ENCODE measurements at regions not wholly inside any gene's neighbourhood (a gene's known extent, or its start where the extent isn't known, plus 50 kb on each side); places are given as distances from the start of the nearest gene placed in this dataset.

DNA sequence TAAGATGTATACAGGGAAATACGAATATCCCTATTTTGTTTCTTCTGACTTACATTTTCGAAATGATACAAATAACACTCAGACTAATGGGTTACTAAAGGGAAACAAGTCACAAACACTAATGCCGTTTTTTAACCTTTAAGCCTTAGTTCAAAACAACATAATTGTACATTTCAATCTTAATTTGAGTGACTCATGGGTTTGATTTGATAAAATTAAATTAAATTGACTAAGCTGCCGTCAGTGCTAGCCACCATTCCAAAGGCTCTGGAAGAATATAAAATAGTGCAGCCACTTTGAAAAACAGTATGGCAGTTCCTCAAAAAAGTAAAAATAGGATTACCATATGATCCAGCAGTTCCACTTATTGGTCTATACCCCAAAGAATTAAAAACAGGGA, 133.8 kb upstream of the NT5C1B start:
- no peak for DNase-seq (ENCODE audit: low read depth)

DNA sequence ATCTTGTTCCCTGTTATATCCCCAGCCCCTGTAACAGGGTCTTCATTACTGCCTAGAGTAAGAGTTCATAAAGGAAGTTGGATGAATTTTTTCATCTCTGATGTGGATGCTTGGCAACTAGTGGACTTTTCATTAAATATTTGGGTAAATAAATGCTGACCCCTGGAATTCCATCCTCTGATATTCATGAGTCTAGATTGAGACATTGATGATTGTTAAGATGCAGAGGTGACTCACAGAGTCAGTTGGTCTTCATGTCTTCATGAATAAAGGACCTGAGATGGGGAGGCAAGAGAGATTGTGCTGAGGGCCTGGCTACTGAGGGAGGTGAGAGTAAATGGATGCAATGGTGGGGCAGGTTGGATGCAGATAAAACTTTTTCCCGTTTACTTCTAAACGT, 132.7 kb upstream of the NT5C1B start:
- DNase-seq (ENCODE audit: low read depth), result no peak

DNA sequence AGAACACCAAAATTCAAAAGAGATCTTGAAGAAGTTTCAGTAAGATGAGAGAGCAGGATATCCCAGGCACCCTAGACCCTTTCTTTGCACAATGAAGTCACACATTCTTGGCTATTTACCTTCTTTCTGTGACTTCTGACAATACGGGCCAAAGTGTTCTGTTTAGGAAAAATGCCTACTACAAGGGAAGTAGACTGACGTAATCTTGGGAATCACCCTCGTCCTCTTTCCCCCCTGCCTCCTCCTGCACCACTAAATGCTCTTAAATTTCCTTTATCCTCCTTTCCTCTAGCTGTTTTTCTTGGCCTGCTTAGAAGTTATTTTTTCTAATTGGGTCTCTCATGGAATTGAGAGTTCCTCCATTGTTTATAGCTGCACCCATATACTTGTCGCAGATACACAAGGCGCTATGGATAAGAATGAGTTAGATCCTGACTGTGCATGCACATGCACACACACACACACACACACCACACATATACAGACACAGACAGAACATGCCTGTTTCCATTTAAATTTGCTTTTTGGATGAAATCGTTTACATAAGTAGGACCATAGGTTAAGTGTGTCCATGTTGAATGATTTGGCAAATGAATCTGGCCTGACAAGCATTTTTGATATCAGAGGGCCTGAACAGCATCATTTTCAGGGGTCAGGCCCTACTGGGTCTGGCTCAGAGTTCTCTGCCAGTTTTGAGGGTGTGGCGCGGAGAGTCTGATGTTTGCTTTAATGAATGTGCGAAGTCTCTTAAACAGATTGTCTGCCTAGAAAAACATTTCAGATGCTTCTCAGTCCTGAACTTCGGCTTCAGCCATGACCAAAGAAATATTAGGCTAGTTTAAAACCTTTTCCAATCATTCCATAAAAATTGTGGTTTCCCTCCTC, 131.9 kb upstream of the NT5C1B start:
- DNase-seq (ENCODE audit: low read depth), result no peak

DNA sequence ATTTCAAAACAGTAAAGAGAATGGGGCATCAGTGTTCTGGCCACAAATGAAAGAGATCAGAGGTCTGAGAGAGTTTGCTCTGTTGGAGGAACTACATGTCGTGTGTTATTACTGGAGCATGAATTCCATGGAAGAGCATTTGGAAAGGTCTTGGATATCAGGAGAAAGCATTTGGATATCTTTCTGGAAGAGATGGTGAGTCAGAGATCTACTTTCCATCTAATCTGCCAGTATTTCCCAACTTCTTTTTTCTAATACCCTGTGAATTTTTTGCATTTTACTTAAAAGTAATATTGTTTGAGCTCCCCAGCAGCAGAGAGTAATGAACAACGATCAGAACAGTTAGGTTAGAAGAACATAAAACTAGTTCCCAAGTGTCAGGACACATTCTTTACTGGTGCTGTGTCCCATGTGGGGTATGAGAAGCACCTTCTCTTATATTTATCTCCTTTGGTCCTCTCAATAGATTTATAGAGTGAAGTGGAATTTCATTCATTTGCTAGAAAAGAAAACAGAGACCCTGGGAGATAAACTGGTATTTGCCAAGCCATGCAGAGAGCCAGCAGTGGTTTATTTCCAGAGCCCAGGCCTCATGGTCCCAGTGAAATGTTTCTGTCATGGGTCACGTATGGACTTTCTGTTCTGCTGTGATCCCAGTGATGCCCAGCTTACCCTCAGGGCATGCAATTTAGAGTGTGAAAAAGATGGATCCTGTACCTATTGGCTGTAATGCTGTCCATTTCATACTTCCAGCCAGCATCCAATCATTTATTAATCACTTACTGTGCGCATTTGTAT, 130.8 kb upstream of the NT5C1B start:
- no peak for DNase-seq (ENCODE audit: low read depth)

DNA sequence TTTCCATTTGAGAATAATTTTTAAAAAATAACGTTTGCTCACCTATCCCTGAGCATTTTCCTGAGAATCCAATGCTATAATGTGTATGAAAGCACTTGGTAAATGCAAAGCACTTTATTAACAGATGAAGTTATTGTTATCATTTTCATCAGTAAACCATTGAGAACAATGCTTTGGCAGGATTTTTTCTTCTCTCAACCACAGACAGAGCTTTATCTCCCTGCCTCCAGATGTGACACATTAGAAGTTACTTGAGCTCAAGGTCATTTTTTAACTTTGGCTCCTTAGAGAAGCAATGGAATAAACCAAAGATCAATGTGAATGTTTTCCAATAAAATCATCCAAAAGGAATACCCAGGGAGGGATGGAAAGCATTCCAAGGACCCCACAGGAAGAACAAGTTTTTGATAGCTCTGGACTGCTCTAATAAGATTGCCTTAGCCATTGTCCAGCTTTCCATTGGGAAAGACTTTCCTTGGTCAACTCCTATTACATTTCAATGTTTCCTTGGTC, 118.9 kb upstream of the NT5C1B start:
- DNase-seq (ENCODE audit: low read depth), result no peak

DNA sequence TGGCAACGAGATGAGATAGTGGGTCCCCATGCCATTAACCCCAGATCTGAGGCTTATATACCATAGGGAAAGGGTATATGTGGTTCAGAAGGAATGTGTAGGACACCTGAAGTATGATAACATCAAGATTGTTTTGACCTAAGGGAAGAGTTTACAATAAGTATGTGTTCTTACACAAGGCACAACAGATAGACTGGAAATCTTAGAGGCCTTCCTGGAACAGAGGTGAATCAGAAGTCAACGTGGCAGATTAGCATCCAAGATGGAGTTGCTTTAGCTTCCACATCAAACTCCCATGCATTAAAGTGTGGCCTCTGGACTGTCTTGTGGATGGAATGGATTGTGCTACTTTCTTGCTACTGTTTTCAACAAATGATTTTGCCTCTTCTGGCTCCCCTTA, 116.6 kb upstream of the NT5C1B start:
- no peak for DNase-seq (ENCODE audit: low read depth)

DNA sequence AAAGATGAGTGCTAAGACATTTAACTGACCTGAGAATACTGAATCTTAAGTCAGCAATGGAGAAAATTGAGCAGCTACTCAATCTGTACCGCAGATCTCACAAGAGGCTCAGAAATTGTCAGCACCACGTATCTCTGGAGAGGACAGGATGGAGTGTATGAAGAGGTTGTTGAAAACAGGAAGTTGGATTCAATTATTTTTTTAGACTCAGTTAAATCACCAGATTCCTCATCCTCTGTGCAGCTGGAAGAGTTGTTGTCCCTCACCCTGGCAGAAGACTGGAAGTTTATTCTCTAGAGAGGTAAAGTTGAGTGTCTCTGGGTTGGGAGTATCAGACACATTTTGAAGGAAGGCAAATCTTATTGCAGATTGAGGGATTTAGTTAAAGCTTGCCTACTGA, 114.9 kb upstream of the NT5C1B start:
- DNase-seq (ENCODE audit: low read depth), result no peak

DNA sequence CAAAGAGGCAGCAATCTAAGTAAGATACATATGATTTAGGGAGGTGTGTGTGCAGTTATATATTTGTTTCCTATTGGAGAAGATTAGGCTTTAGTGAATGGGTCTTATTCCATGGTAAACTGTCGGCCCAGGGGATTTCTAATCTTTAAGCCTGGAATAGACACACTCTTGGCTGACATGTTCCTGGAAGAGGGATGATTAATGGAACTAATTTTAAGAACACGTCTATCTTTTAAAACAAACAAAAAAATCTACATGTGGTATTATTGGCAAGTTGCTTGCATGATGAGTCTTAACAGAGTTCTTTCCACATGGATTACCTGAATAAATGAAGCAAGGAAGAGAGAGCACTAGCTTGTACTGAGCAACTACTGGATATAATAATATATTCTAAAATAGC, 114.2 kb upstream of the NT5C1B start:
- DNase-seq (ENCODE audit: low read depth), result no peak

DNA sequence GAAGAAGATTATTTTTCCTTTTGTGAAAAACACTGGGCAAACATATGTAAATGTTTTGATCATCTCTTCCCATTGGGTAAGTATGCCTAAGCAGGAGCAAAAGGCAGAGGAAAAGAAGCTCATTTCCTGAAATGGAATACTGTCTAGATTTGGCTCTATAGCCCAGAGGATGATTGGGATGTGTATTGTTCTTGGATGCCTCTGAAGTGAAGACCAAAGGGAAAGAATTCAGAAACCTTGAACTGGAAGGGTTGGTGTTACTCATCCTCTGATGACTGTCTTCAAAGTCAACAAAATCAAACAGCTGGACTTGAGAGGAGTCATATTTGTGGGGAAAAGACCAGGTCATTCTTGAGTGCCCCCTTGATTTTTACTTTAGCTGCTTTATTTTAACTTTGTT, 112.6 kb upstream of the NT5C1B start:
- DNase-seq (ENCODE audit: low read depth), result no peak

DNA sequence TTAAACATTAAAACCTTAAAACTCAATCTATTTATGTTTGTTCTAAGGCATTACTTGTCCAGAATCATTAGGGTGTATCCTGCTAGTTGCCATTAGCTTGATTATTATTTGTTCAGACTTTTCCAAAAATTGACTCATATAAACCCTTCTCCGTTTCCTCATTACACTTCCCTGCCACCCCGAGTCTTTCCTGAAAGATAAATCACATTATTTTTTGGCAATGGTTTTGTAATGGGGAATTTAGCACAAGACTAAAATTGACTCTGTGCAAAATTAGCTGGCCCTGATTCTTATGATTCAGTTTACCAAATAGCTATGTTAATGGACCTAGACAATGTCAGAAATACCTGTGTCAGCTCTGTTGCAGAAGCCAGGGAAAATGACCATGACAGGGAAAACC, 112.2 kb upstream of the NT5C1B start:
- DNase-seq (ENCODE audit: low read depth), result no peak

DNA sequence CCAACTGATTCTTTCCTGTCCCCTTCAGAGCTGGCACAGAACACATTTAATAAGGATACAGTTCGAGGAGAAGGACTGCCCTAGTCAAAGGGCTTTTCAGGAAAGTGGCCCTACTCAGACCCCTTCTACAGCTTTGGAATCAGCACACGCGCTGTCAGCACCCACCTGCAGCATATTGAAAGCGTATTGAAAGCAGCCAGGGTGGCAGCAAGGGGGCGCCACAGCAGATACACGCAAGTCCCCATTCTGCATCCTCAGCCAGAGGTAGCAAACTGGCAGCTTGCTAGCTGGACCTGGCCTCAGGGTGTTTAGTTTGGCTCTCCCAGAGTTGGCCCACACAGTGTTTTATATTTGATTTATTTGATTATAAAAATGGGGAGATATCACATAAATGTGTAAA, 101.0 kb upstream of the NT5C1B start:
- DNase-seq (ENCODE audit: low read depth), result no peak

DNA sequence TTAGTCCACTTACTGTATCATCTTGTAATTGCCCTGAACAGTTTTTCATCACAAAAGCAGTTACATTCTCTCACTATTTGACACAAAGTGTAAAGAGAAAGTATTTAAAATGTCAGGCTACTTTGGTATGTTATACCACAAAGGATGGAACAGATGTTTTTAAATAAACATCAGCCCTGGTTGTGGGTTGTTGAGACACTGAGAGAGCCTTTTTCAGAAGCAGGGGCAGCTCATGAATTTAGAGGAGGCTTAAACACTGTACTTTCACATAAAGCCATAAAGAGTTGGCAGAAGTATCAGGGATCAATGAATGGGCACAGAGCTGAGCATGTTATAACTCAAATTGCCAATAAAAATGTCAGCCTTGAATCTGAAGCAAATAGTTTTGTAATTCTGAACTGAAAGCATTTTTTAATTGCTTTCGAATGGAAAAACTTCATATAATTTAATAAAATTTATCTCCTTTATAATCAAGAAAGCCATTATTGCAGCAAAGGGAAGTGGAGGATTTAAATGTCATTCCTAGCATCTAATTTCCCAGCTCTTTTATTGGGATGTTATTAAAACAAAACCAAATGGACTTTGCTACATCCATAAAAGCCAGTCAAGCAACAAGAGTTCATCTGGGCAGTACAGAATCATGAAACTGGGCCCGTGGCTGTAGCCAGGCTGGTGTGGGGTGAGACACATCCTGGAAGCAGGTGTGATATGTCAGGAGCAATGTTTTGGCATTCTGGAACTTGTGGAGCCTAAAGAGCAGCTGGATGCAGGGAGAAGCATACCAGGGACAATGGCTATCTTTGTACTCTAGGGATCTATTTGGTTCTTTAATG, 95.1 kb upstream of the NT5C1B start:
- no peak for DNase-seq (ENCODE audit: low read depth)

DNA sequence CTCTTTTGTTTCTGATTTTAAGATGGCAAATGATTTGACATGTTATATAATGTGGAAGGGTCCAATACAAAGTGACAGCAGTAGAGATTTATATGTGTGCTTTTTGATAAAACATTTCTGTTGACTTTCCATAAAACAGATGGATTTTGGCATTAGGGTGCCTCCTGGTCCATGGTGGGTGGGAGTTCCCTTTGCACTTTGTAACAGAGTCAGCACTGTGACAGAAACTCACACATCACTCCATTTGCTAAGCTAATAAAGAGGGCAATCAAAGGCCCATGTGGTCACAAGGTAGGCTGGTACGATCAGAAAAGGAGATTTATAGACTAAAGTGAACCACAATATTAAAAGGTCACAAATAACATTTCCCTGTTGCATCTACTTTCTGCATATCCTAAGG, 93.3 kb upstream of the NT5C1B start:
- no peak for DNase-seq (ENCODE audit: low read depth)

DNA sequence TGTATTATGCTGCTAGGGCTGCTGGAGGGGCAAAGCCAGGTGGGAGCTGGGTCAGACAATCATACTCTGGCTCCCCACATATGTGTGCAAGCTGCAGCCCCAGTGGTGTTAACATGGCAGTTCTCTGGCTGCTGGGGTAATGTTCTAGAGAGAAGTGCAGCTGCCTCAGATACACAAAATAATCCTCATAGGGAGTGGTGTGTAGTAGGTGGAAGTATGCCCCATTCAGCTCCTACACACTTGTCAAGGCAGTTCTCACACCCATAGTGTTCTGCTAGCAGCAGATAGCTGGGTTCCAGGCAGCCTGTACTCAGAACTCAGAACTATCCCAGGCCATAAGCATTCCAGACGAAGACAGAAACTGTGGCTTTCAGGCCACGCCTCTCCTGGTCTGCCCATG, 87.9 kb upstream of the NT5C1B start:
- no peak for DNase-seq (ENCODE audit: low read depth)

DNA sequence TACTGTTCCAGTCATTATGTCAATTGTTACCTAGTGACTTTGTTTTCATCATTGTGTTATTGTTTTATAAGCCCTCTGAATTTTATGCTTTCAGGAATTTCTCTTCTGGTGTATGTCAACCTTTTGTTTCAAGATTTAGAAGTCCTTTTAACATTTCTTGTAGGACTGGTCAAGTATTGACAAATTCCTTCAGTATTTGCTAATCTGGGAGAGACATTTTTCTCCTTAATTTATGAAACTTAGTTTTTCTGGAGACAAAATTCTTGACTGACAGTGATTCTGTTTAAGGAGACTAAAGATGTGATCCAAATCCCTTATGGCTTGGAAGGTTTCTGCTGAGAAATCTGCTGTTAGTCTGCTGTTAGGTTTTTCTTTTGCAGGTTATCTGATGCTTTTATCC, 84.9 kb upstream of the NT5C1B start:
- no peak for DNase-seq (ENCODE audit: low read depth)

DNA sequence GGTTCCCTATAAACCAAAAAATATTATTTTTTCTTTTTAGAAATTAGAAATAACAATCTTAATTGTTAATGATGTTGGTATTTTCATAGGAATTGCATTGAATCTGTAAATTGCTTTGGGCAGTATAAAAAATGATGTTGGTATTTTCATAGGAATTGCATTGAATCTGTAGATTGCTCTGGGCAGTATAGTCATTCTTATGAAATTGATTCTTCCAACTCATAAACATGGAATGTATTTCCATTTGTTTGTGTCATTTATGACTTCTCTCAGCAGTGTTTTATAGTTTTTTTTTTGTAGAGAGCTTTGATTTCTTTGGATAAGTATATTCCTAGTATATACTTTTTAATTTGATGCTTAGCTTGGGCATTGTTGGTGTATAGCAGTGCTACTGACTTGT, 82.0 kb upstream of the NT5C1B start:
- DNase-seq (ENCODE audit: low read depth), result no peak

DNA sequence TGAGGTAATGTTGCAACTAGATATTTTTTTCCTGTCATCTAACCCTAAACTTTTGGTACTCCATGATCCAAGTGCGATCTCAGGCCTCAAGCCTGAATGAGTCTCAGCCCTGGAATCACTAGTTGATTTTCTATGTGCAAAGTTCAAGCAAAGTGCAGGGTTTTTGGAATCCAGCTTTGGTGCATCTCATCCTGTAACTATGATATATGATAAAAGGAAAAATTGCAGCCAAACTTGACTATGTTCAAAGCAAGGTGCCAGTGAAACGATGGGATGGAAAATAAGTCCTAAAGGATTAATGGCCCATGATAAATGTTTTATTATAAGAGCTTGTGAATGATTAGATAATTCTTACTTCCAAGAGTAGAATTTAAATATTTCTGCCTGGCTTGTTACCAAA, 78.9 kb upstream of the NT5C1B start:
- DNase-seq (ENCODE audit: low read depth), result no peak

DNA sequence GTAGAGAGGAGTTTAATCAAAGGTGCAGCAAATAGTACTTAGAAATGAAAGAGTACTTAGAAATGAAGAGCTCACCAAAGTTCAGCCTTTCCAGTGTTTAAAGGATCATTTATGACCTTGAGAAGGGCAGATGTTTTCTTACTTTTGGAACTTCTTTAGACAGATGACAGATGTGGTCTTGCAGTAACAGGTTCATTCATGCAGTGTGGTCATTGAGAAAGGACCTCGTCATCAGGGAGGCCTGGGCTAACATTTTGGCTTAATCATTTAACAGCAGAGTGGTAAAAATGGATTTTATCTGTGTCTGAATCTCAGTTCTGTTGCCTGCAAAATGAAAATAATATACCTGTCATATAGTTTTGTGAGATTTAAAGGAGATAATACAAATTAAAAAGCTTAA, 75.1 kb upstream of the NT5C1B start:
- no peak for DNase-seq (ENCODE audit: low read depth)

DNA sequence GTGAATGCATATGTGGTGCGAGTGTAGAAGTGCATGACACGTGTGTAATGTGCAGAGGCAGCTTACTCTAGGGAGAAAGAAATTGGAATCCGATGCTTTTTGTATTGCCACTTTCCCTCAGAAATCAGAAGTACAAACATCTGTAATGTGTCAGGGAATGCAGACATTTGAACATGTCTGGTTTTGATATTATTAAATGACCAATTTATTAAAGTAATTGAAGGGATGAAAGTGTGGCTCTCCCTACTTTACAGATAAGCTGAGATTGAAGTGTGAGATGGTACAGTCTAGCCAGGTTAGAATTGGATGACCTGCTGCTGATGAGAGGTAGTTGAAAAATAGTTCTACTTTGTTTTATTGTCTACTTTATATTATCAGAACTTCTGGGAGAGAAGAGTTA, 74.5 kb upstream of the NT5C1B start:
- no peak for DNase-seq (ENCODE audit: low read depth)

DNA sequence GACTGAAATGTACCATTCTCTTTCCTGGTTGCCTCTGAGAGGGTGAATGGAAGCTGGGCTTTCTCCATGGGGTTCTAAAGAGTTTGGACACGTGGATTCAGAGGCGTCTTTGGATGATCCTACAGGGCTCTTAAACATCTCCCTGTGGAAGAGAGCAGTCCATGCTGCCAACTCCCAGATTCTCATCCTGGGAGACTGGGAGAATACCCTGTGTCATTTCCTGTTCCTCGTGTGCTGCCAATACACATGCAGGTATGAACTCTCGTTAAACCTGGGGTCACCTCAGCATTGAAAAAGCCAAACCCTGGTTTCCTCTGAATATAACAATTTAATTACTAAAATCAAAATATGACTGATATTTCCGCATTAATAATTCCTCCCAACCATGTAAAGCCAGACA, 73.3 kb upstream of the NT5C1B start:
- no peak for DNase-seq (ENCODE audit: low read depth)

DNA sequence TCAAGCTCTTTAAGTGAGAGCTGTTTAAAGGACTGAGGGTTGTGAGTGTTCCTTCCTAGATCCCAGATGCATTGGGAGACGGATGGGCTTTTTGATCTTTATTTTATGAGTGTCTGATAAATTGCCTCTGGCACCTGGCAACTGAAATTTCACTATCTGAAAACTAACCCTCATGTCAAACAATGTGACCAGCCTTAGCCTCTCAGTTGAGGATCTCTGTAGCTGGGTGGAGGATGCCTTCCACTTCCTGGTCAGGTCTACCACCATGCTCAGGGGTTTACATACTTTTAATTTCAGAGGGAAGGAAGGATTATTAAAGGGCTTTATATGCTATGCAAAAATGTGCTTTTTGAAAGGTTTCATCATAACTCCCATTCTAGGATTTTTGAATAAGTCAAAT, 70.5 kb upstream of the NT5C1B start:
- DNase-seq (ENCODE audit: low read depth), result no peak

DNA sequence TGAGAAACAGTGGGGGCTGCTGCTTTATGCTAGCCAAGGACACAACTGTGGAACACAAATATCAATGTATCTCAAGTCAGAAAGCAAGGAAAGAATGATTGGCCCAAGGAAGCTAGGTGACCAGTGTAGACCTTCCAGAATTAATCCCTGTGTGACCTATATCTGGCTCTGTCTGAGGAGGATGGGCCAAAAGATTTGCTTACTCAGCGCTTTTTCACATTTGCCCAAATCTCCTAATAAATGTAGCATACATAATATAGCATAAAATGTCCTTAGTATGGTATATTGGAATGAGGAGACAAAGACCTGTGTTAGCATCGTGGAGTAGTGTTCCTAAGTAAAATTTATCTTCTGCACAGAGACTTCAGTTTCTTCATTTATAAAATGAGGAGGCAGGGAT, 66.7 kb upstream of the NT5C1B start:
- no peak for DNase-seq (ENCODE audit: low read depth)

All from stimulated activated CD8-positive, alpha-beta memory T cell treated with anti-CD3 and anti-CD28 coated beads, Interleukin-7, amount 100 ng/mL, for 24 hours (primary cell).